H1 (cell line): ENCODE measurements at regions not wholly inside any gene's neighbourhood (a gene's known extent, or its start where the extent isn't known, plus 50 kb on each side); places are given as distances from the start of the nearest gene placed in this dataset.

Experiments
- CEBPB ChIP-seq: IDR thresholded peaks from 2 replicates; pipeline ENCODE4 v1.6.1; 2012; ENCODE audit warnings: low read depth, low read length
- RFX5 ChIP-seq: IDR thresholded peaks from 2 replicates; pipeline ENCODE4 v1.6.1; 2011; ENCODE audit warnings: low read depth, low read length, improper control_type of control experiment, borderline replicate concordance
- SP1 ChIP-seq: IDR thresholded peaks from 2 replicates; pipeline ENCODE4 v1.6.1; 2011; ENCODE audit warnings: low read depth, low read length

DNA sequence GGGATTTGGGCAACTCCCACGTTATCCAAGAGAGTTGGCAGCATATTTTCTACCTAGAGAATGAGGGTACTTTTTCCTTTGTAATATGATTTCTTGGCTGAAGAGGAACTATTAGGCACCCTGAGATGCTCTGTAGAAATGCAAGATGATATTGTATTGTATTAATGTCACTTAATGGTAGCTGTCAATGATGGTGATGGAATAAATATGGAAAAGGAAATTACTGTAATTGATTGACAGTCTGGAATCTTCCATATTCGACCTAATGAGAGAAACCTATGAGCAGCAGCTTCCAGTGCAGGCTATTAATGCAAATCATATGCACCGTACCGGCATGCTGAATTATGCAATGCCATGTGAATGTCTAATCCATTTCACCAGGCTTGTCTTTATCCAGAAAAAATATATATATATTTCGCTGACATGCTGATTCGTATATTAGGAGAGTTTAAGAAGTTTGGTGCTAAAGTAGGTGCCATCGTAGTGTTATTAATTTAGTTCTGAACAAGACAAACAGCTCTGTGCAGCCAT lies 494.2 kb upstream of the JARID2 start (continued):
- no peak for TF ChIP-seq SP1
- TF ChIP-seq RFX5: no peak
- no peak for TF ChIP-seq CEBPB
